Suprapubic skin (tissue), 4 donors: ENCODE measurements at regions not wholly inside any gene's neighbourhood (a gene's known extent, or its start where the extent isn't known, plus 50 kb on each side); places are given as distances from the start of the nearest gene placed in this dataset.

Experiments used
- DNase-seq, 2 donors: peaks; one replicate each; pipeline ENCODE4 v3.0.0-alpha.2; 2019; ENCODE audit warnings: low spot score in 2 of 2
- H3K27ac ChIP-seq: fragments of 200-600 bp; sonication (generic); one replicate; pipeline ENCODE4 v1.5.1; 2019
- H3K27me3 ChIP-seq: fragments of 200-600 bp; sonication (generic); one replicate; pipeline ENCODE4 v1.5.1; 2019
- H3K36me3 ChIP-seq: fragments of 200-600 bp; sonication (generic); one replicate; pipeline ENCODE4 v1.5.1; 2019
- H3K4me1 ChIP-seq: fragments of 200-600 bp; sonication (generic); one replicate; pipeline ENCODE4 v1.5.1; 2019
- H3K4me3 ChIP-seq: fragments of 200-600 bp; sonication (generic); one replicate; pipeline ENCODE4 v1.5.1; 2019; ENCODE audit warnings: mild to moderate bottlenecking
- H3K9me3 ChIP-seq: fragments of 200-600 bp; sonication (generic); one replicate; pipeline ENCODE4 v1.5.1; 2019
- CTCF ChIP-seq, 2 donors: fragments of 200-600 bp in 1 of 2; fragments of 450-650 bp in 1 of 2; sonication (generic) in 1 of 2; IDR thresholded peaks; one replicate each; pipeline ENCODE4 v1.5.1; 2016 to 2019; ENCODE audit warnings: antibody characterized with exemption in 2 of 2, mild to moderate bottlenecking in 1 of 2, moderate library complexity in 1 of 2
- EP300 ChIP-seq: sonication (generic); formaldehyde crosslinking; IDR thresholded peaks from one replicate; pipeline ENCODE4 v1.6.1; 2017; ENCODE audit warnings: antibody characterized with exemption
- POLR2A ChIP-seq, 2 donors: fragments of 450-650 bp; IDR thresholded peaks; one replicate each; pipeline ENCODE4 v1.6.1; 2017; ENCODE audit warnings: antibody characterized with exemption in 2 of 2, mild to moderate bottlenecking in 2 of 2, moderate library complexity in 2 of 2
- POLR2AphosphoS5 ChIP-seq, 3 donors: sonication (generic); formaldehyde crosslinking; IDR thresholded peaks; one replicate each; pipeline ENCODE4 v1.6.1; 2017; ENCODE audit warnings: antibody characterized with exemption in 3 of 3
- WGBS: methylation state at CpG from one replicate; pipeline ENCODE4 v1.1.5; 2018; 5-methylcytosine and 5-hydroxymethylcytosine counted together

GRCh38 chr13:82341116-82341515, 1541.2 kb downstream of the SLITRK1 start:
- Histone ChIP-seq H3K9me3 (no peaks in the 10 kb centered on the region), H3K36me3 (no peaks in the 10 kb centered on the region), H3K4me3 (no peak overlapping the region), H3K27ac (no peak overlapping the region), H3K27me3 (no peaks in the 10 kb centered on the region), H3K4me1 (no peaks in the 10 kb centered on the region)
- DNase-seq, result no peak
- 58% methylated on average over 1 of the region's 1 CpG for WGBS
- TF ChIP-seq POLR2A (IDR thresholded peaks at IDR 0.05) (no peak), POLR2AphosphoS5 (IDR thresholded peaks at IDR 0.05) (no peak), CTCF (IDR thresholded peaks at IDR 0.05) (no peak), EP300 (no peak)

- TF ChIP-seq POLR2A (IDR thresholded peaks at IDR 0.05), result no peak
- TF ChIP-seq POLR2AphosphoS5 (IDR thresholded peaks at IDR 0.05), result no peak
- TF ChIP-seq EP300, result no peak
- TF ChIP-seq CTCF (IDR thresholded peaks at IDR 0.05), result no peak
- H3K36me3 ChIP-seq, result no peaks in the 10 kb centered on the region
- H3K4me1 ChIP-seq, result no peaks in the 10 kb centered on the region
- no peak overlapping the region for H3K4me3 ChIP-seq
- DNase-seq, result no peak
- H3K27ac ChIP-seq, result no peak overlapping the region
- no peaks in the 10 kb centered on the region for H3K9me3 ChIP-seq
- H3K27me3 ChIP-seq, result no peaks in the 10 kb centered on the region
- 67% methylated on average over 5 of the region's 5 CpGs for WGBS
Observed at GRCh38 chr13:82330499-82330898, 1551.8 kb downstream of the SLITRK1 start.

GRCh38 chr13:82323101-82323500, 1559.2 kb downstream of the SLITRK1 start:
- TF ChIP-seq CTCF (IDR thresholded peaks at IDR 0.05), result no peak
- no peak for TF ChIP-seq EP300
- TF ChIP-seq POLR2AphosphoS5 (IDR thresholded peaks at IDR 0.05), result no peak
- no peak for TF ChIP-seq POLR2A (IDR thresholded peaks at IDR 0.05)
- Histone ChIP-seq H3K27ac (no peak overlapping the region), H3K36me3 (no peaks in the 10 kb centered on the region), H3K9me3 (no peaks in the 10 kb centered on the region), H3K4me1 (no peaks in the 10 kb centered on the region), H3K27me3 (no peaks in the 10 kb centered on the region), H3K4me3 (no peak overlapping the region)
- DNase-seq, result no peak
- WGBS, result 77% methylated on average over 5 of the region's 5 CpGs

- H3K27ac ChIP-seq, result no peak overlapping the region
- WGBS, result 73% methylated on average over 1 of the region's 1 CpG
- TF ChIP-seq POLR2A (IDR thresholded peaks at IDR 0.05) (no peak), EP300 (no peak), POLR2AphosphoS5 (IDR thresholded peaks at IDR 0.05) (no peak), CTCF (IDR thresholded peaks at IDR 0.05) (no peak)
Observed at GRCh38 chr13:82305588-82305987, 1576.7 kb downstream of the SLITRK1 start.

GRCh38 chr13:82298106-82298505, 1584.2 kb downstream of the SLITRK1 start:
- TF ChIP-seq POLR2A (IDR thresholded peaks at IDR 0.05) (no peak), EP300 (no peak), POLR2AphosphoS5 (IDR thresholded peaks at IDR 0.05) (no peak), CTCF (IDR thresholded peaks at IDR 0.05) (no peak)
- 83% methylated on average over 5 of the region's 5 CpGs for WGBS

More at GRCh38 chr13:82305588-82305987, 1576.7 kb downstream of the SLITRK1 start:
- DNase-seq, result no peak
- Histone ChIP-seq H3K36me3 (no peaks in the 10 kb centered on the region), H3K4me1 (no peaks in the 10 kb centered on the region), H3K4me3 (no peak overlapping the region), H3K9me3 (no peaks in the 10 kb centered on the region), H3K27me3 (no peaks in the 10 kb centered on the region)

More at GRCh38 chr13:82298106-82298505, 1584.2 kb downstream of the SLITRK1 start:
- Histone ChIP-seq H3K36me3 (no peaks in the 10 kb centered on the region), H3K4me1 (no peaks in the 10 kb centered on the region), H3K4me3 (no peak overlapping the region), H3K27ac (no peak overlapping the region), H3K27me3 (no peaks in the 10 kb centered on the region), H3K9me3 (no peaks in the 10 kb centered on the region)
- DNase-seq, result no peak
